ENCODE measurements at regions not wholly inside any gene's neighbourhood (a gene's known extent, or its start where the extent isn't known, plus 50 kb on each side); places are given as distances from the start of the nearest gene placed in this dataset.
"Not testable (repeated sequence)": the region's sequence is repeated elsewhere in the genome, so short reads cannot be mapped to it uniquely, and the experiment has no call there.

- TF ChIP-seq FOXA1 (IDR thresholded peaks at IDR 0.05), result no peak
- no peak for TF ChIP-seq HNF4G (IDR thresholded peaks at IDR 0.05)
- TF ChIP-seq SP1 (IDR thresholded peaks at IDR 0.05), result no peak
- no peak for TF ChIP-seq ZBTB33 (IDR thresholded peaks at IDR 0.05)
- no peak for TF ChIP-seq HNF4A (conservative IDR thresholded peaks at IDR 0.05)
- TF ChIP-seq REST (IDR thresholded peaks at IDR 0.05), result no peak
- no peak for TF ChIP-seq RAD21 (IDR thresholded peaks at IDR 0.05)
- no peak for DNase-seq (ENCODE audit: low spot score)
- H3K9ac ChIP-seq (ENCODE audit: low read depth in 1 of 2, low read length in 2 of 2), result no peak overlapping the region
- H3K9me3 ChIP-seq (ENCODE audit: control insufficient read depth in 4 of 4, low read length in 3 of 4), result no peaks in the 10 kb centered on the region
- peaks cover 0 to 3% (median 1%) of the 10 kb centered on the region in 4 donors for H3K27me3 ChIP-seq (ENCODE audit: control insufficient read depth in 4 of 4, insufficient read depth in 4 of 4, low read length in 3 of 4)
- H3K27ac ChIP-seq (ENCODE audit: low read depth in 1 of 2, low read length in 2 of 2), result no peak overlapping the region
- no peak overlapping the region for H3K4me3 ChIP-seq (ENCODE audit: low read depth in 1 of 3, low read length in 3 of 3)
- H3K36me3 ChIP-seq (ENCODE audit: control insufficient read depth in 4 of 4, insufficient read depth in 3 of 4, low read depth in 1 of 4, low read length in 3 of 4), result no peaks in the 10 kb centered on the region
- 41% methylated on average over 7 of the region's 7 CpGs for WGBS
- H3K4me1 ChIP-seq (ENCODE audit: control insufficient read depth in 4 of 4, insufficient read depth in 4 of 4, low read length in 3 of 4), result peaks cover 0 to 5% (median 0%) of the 10 kb centered on the region in 4 donors
Observed at GRCh38 chr6:27694547-27694874, 217.7 kb downstream of the OR2B2 start.

- no peaks in the 10 kb centered on the region for H3K36me3 ChIP-seq (ENCODE audit: control insufficient read depth in 4 of 4, insufficient read depth in 3 of 4, low read depth in 1 of 4, low read length in 3 of 4)
- peak overlapping the region; percentile 10 to 40 (median 11) for H3K4me3 ChIP-seq (ENCODE audit: low read depth in 1 of 3, low read length in 3 of 3)
- WGBS, result 3% methylated on average over 34 of the region's 34 CpGs
- peaks cover 0 to 5% (median 0%) of the 10 kb centered on the region in 4 donors for H3K4me1 ChIP-seq (ENCODE audit: control insufficient read depth in 4 of 4, insufficient read depth in 4 of 4, low read length in 3 of 4)
- DNase-seq (ENCODE audit: low spot score), result no peak
- peaks cover 0 to 3% (median 1%) of the 10 kb centered on the region in 4 donors for H3K27me3 ChIP-seq (ENCODE audit: control insufficient read depth in 4 of 4, insufficient read depth in 4 of 4, low read length in 3 of 4)
- H3K27ac ChIP-seq (ENCODE audit: low read depth in 1 of 2, low read length in 2 of 2), result no peak overlapping the region
- no peak for TF ChIP-seq HNF4A (conservative IDR thresholded peaks at IDR 0.05)
- no peak for TF ChIP-seq JUND (IDR thresholded peaks at IDR 0.05)
- no peak for TF ChIP-seq ZBTB33 (IDR thresholded peaks at IDR 0.05)
- TF ChIP-seq EGR1 (IDR thresholded peaks at IDR 0.05; ENCODE audit: low read depth in 2 of 2), result no peak
- no peak for TF ChIP-seq FOXA2 (IDR thresholded peaks at IDR 0.05)
- no peak for TF ChIP-seq TAF1 (conservative IDR thresholded peaks at IDR 0.05)
- TF ChIP-seq FOXA1 (IDR thresholded peaks at IDR 0.05), result no peak
- no peak for TF ChIP-seq RXRA (IDR thresholded peaks at IDR 0.05)
- no peak for TF ChIP-seq GABPA (IDR thresholded peaks at IDR 0.05 in 1 of 2, conservative IDR thresholded peaks at IDR 0.05 in 1 of 2)
- TF ChIP-seq NR2F2 (IDR thresholded peaks at IDR 0.05), result no peak
- no peak for TF ChIP-seq MAX (IDR thresholded peaks at IDR 0.05)
- no peak for TF ChIP-seq YY1 (IDR thresholded peaks at IDR 0.05)
- no peak for TF ChIP-seq HNF4G (IDR thresholded peaks at IDR 0.05)
- H3K9me3 ChIP-seq (ENCODE audit: control insufficient read depth in 4 of 4, low read length in 3 of 4), result no peaks in the 10 kb centered on the region
- no peak overlapping the region for H3K9ac ChIP-seq (ENCODE audit: low read depth in 1 of 2, low read length in 2 of 2)
Observed at GRCh38 chr6:27693766-27694546, 218.2 kb downstream of the OR2B2 start.

GRCh38 chr6:27692133-27692532 lies 219.2 kb upstream of the ZNF184 start:
- peaks cover 0 to 11% (median 0%) of the 10 kb centered on the region in 4 donors for H3K4me1 ChIP-seq (ENCODE audit: control insufficient read depth in 4 of 4, insufficient read depth in 4 of 4, low read length in 3 of 4)
- H3K9ac ChIP-seq (ENCODE audit: low read depth in 1 of 2, low read length in 2 of 2); H3K27me3 ChIP-seq (ENCODE audit: control insufficient read depth in 4 of 4, insufficient read depth in 4 of 4, low read length in 3 of 4); H3K36me3 ChIP-seq (ENCODE audit: control insufficient read depth in 4 of 4, insufficient read depth in 3 of 4, low read depth in 1 of 4, low read length in 3 of 4); H3K4me3 ChIP-seq (ENCODE audit: low read depth in 1 of 3, low read length in 3 of 3); DNase-seq (ENCODE audit: low spot score); H3K27ac ChIP-seq (ENCODE audit: low read depth in 1 of 2, low read length in 2 of 2); H3K9me3 ChIP-seq (ENCODE audit: control insufficient read depth in 4 of 4, low read length in 3 of 4): not testable (repeated sequence)
- WGBS, result 90% methylated on average over 10 of the region's 10 CpGs
